Liver (tissue), 8 donors: ENCODE measurements at regions not wholly inside any gene's neighbourhood (a gene's known extent, or its start where the extent isn't known, plus 50 kb on each side); places are given as distances from the start of the nearest gene placed in this dataset.

Experiments
- DNase-seq: peaks from one replicate; pipeline ENCODE4 v3.0.0-alpha.2; 2017; ENCODE audit warnings: low spot score
- H3K27ac ChIP-seq, 2 donors: one replicate each; pipeline ENCODE4 v1.7.0; 2013; ENCODE audit warnings: inconsistent platforms in 2 of 2, low read length in 2 of 2, control low read depth in 1 of 2, low read depth in 1 of 2, mild to moderate bottlenecking in 1 of 2
- H3K27me3 ChIP-seq, 4 donors: one replicate each; pipeline versions ENCODE4 v1.6.1 to v1.7.0; 2013; ENCODE audit warnings: low read length in 3 of 4, inconsistent platforms in 1 of 4, mild to moderate bottlenecking in 1 of 4, moderate library complexity in 1 of 4; ENCODE audit not compliant: control insufficient read depth in 4 of 4, insufficient read depth in 4 of 4
- H3K36me3 ChIP-seq, 4 donors: one replicate each; pipeline versions ENCODE4 v1.6.1 to v1.7.0; 2013; ENCODE audit warnings: low read length in 3 of 4, mild to moderate bottlenecking in 3 of 4, low read depth in 1 of 4, moderate library complexity in 1 of 4; ENCODE audit not compliant: control insufficient read depth in 4 of 4, insufficient read depth in 3 of 4
- H3K4me1 ChIP-seq, 4 donors: one replicate each; pipeline versions ENCODE4 v1.6.1 to v1.7.0; 2013; ENCODE audit warnings: low read length in 3 of 4, mild to moderate bottlenecking in 3 of 4, moderate library complexity in 1 of 4; ENCODE audit not compliant: control insufficient read depth in 4 of 4, insufficient read depth in 4 of 4
- H3K4me3 ChIP-seq, 3 donors: one replicate each; pipeline versions ENCODE4 v1.6.1 to v1.7.0; 2013; ENCODE audit warnings: low read length in 3 of 3, control low read depth in 1 of 3, low read depth in 1 of 3, mild to moderate bottlenecking in 1 of 3
- H3K9ac ChIP-seq, 2 donors: one replicate each; pipeline ENCODE4 v1.7.0; 2013; ENCODE audit warnings: low read length in 2 of 2, mild to moderate bottlenecking in 2 of 2, moderate library complexity in 2 of 2, control low read depth in 1 of 2, low read depth in 1 of 2
- H3K9me3 ChIP-seq, 4 donors: one replicate each; pipeline versions ENCODE4 v1.6.1 to v1.7.0; 2013; ENCODE audit warnings: low read length in 3 of 4; ENCODE audit not compliant: control insufficient read depth in 4 of 4
- EGR1 ChIP-seq, 2 donors: IDR thresholded peaks; 2 replicates each; pipeline ENCODE4 v1.6.1; 2016 to 2018; ENCODE audit warnings: antibody characterized with exemption in 2 of 2, low read depth in 2 of 2
- FOXA1 ChIP-seq: IDR thresholded peaks from 2 replicates; pipeline ENCODE4 v1.6.1; 2016; ENCODE audit warnings: antibody characterized with exemption
- GABPA ChIP-seq, 2 donors: IDR thresholded peaks in 1 of 2; conservative IDR thresholded peaks in 1 of 2; 2 replicates each; pipeline ENCODE4 v1.6.1; 2016; ENCODE audit warnings: antibody characterized with exemption in 2 of 2, mild to moderate bottlenecking in 1 of 2, moderate library complexity in 1 of 2
- HNF4A ChIP-seq, 2 donors: conservative IDR thresholded peaks; 2 replicates each; pipeline ENCODE4 v1.6.1; 2016; ENCODE audit warnings: antibody characterized with exemption in 2 of 2, mild to moderate bottlenecking in 2 of 2
- HNF4G ChIP-seq: IDR thresholded peaks from 2 replicates; pipeline ENCODE4 v1.6.1; 2016; ENCODE audit warnings: antibody characterized with exemption
- JUND ChIP-seq, 2 donors: IDR thresholded peaks; 2 replicates each; pipeline ENCODE4 v1.6.1; 2016; ENCODE audit warnings: antibody characterized with exemption in 2 of 2
- NR2F2 ChIP-seq: IDR thresholded peaks from 2 replicates; pipeline ENCODE4 v1.6.1; 2016; ENCODE audit warnings: antibody characterized with exemption
- RAD21 ChIP-seq, 2 donors: IDR thresholded peaks; 2 replicates each; pipeline ENCODE4 v1.6.1; 2016; ENCODE audit warnings: antibody characterized with exemption in 2 of 2, mild to moderate bottlenecking in 2 of 2
- RXRA ChIP-seq, 2 donors: IDR thresholded peaks; 2 replicates each; pipeline ENCODE4 v1.6.1; 2017 to 2018; ENCODE audit warnings: antibody characterized with exemption in 2 of 2, mild to moderate bottlenecking in 1 of 2
- SP1 ChIP-seq: IDR thresholded peaks from 2 replicates; pipeline ENCODE4 v1.6.1; 2018; ENCODE audit warnings: antibody characterized with exemption, mild to moderate bottlenecking
- YY1 ChIP-seq: IDR thresholded peaks from 2 replicates; pipeline ENCODE4 v1.6.1; 2016; ENCODE audit warnings: antibody characterized with exemption, mild to moderate bottlenecking
- WGBS: extraction: QIAGEN DNeasy Blood & Tissue Kit; methylation state at CpG from one replicate; pipeline ENCODE4 v1.1.7; 2013; 5-methylcytosine and 5-hydroxymethylcytosine counted together
- TF ChIP-seq, protein P1 (sequence below): IDR thresholded peaks from 2 replicates; pipeline ENCODE4 v1.6.1; 2016; ENCODE audit warnings: antibody characterized with exemption, mild to moderate bottlenecking
- TF ChIP-seq, protein P2 (sequence below): IDR thresholded peaks from 2 replicates; pipeline ENCODE4 v1.6.1; 2016; ENCODE audit warnings: antibody characterized with exemption
- TF ChIP-seq, protein P3 (sequence below): fragments of 150-350 bp; IDR thresholded peaks from 2 replicates; pipeline ENCODE4 v1.5.1; 2017; ENCODE audit warnings: improper control_type of control experiment, low read depth, low read length; ENCODE audit not compliant: missing input control
- donor health status: healthy.
- donor health status: healthy.
- donor health status: healthy.
- donor health status: healthy.
- donor health status: healthy.

DNA sequence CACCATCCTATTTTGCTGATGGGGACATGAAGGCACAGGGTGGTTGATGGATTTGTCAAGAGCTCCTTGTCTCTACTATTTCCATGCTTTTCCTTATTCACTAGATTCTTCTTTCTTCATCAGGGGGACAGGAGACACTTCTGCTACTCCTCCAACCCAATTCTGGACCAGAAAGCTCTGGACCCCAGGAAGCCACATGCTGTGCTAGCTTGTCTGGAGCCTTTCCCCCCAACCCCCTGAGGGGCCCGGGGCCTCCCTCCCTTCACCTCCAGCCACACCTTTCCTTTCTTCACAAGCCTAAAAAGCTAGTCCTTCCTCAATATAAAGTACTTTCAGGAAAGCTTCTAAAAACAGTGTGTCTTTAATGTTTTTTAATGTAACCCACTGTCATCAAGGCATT lies 75.1 kb upstream of the CAPRIN2 start:
- H3K9ac ChIP-seq: no peak overlapping the region
- 73% methylated on average over 1 of the region's 1 CpG for WGBS
- H3K9me3 ChIP-seq: no peaks in the 10 kb centered on the region
- no peaks in the 10 kb centered on the region for H3K4me1 ChIP-seq
- TF ChIP-seq GABPA (IDR thresholded peaks at IDR 0.05 in 1 of 2, conservative IDR thresholded peaks at IDR 0.05 in 1 of 2): no peak
- no peak for TF ChIP-seq RXRA (IDR thresholded peaks at IDR 0.05)
- TF ChIP-seq YY1: no peak
- no peak for TF ChIP-seq SP1
- no peak for TF ChIP-seq FOXA1
- TF ChIP-seq HNF4G: no peak
- TF ChIP-seq JUND (IDR thresholded peaks at IDR 0.05): no peak
- TF ChIP-seq, protein P1, sequence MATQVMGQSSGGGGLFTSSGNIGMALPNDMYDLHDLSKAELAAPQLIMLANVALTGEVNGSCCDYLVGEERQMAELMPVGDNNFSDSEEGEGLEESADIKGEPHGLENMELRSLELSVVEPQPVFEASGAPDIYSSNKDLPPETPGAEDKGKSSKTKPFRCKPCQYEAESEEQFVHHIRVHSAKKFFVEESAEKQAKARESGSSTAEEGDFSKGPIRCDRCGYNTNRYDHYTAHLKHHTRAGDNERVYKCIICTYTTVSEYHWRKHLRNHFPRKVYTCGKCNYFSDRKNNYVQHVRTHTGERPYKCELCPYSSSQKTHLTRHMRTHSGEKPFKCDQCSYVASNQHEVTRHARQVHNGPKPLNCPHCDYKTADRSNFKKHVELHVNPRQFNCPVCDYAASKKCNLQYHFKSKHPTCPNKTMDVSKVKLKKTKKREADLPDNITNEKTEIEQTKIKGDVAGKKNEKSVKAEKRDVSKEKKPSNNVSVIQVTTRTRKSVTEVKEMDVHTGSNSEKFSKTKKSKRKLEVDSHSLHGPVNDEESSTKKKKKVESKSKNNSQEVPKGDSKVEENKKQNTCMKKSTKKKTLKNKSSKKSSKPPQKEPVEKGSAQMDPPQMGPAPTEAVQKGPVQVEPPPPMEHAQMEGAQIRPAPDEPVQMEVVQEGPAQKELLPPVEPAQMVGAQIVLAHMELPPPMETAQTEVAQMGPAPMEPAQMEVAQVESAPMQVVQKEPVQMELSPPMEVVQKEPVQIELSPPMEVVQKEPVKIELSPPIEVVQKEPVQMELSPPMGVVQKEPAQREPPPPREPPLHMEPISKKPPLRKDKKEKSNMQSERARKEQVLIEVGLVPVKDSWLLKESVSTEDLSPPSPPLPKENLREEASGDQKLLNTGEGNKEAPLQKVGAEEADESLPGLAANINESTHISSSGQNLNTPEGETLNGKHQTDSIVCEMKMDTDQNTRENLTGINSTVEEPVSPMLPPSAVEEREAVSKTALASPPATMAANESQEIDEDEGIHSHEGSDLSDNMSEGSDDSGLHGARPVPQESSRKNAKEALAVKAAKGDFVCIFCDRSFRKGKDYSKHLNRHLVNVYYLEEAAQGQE: no peak
- TF ChIP-seq RAD21 (IDR thresholded peaks at IDR 0.05): no peak
- TF ChIP-seq NR2F2: no peak
- no peak for TF ChIP-seq EGR1 (IDR thresholded peaks at IDR 0.05; ENCODE audit: low read depth in 2 of 2)
- TF ChIP-seq, protein P2, sequence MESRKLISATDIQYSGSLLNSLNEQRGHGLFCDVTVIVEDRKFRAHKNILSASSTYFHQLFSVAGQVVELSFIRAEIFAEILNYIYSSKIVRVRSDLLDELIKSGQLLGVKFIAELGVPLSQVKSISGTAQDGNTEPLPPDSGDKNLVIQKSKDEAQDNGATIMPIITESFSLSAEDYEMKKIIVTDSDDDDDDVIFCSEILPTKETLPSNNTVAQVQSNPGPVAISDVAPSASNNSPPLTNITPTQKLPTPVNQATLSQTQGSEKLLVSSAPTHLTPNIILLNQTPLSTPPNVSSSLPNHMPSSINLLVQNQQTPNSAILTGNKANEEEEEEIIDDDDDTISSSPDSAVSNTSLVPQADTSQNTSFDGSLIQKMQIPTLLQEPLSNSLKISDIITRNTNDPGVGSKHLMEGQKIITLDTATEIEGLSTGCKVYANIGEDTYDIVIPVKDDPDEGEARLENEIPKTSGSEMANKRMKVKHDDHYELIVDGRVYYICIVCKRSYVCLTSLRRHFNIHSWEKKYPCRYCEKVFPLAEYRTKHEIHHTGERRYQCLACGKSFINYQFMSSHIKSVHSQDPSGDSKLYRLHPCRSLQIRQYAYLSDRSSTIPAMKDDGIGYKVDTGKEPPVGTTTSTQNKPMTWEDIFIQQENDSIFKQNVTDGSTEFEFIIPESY: no peak
- no peak for DNase-seq
- no peaks in the 10 kb centered on the region for H3K36me3 ChIP-seq
- no peaks in the 10 kb centered on the region for H3K27me3 ChIP-seq
- H3K4me3 ChIP-seq: no peak overlapping the region
- no peak overlapping the region for H3K27ac ChIP-seq

DNA sequence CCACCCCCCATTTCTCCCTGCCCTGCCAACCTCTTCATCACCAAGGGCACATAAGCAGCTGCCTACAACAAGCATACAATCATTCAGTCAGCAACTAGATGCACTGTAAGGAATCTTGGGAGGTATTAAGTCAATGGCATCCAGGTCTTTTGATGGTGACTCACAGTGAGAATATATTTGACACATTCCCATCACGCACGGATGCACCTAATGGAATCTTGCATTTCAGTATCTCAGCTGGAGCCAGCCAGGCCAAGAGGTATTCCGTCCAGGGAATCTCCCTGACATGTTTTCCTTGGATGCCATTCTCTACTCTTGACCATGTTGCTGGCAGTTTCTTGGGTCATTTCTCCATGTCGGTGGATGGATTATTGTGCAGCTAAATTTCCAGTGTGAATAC lies 73.9 kb upstream of the CAPRIN2 start:
- Histone ChIP-seq H3K27ac (no peak overlapping the region), H3K9me3 (no peaks in the 10 kb centered on the region), H3K4me1 (peaks cover 0 to 2% (median under 1%) of the 10 kb centered on the region in 4 donors), H3K9ac (no peak overlapping the region), H3K4me3 (no peak overlapping the region), H3K36me3 (no peaks in the 10 kb centered on the region), H3K27me3 (no peaks in the 10 kb centered on the region)
- 92% methylated on average over 4 of the region's 4 CpGs for WGBS
- TF ChIP-seq HNF4G (no peak), RXRA (IDR thresholded peaks at IDR 0.05) (no peak), HNF4A (conservative IDR thresholded peaks at IDR 0.05) (no peak), RAD21 (IDR thresholded peaks at IDR 0.05) (no peak)
- TF ChIP-seq, protein P3, sequence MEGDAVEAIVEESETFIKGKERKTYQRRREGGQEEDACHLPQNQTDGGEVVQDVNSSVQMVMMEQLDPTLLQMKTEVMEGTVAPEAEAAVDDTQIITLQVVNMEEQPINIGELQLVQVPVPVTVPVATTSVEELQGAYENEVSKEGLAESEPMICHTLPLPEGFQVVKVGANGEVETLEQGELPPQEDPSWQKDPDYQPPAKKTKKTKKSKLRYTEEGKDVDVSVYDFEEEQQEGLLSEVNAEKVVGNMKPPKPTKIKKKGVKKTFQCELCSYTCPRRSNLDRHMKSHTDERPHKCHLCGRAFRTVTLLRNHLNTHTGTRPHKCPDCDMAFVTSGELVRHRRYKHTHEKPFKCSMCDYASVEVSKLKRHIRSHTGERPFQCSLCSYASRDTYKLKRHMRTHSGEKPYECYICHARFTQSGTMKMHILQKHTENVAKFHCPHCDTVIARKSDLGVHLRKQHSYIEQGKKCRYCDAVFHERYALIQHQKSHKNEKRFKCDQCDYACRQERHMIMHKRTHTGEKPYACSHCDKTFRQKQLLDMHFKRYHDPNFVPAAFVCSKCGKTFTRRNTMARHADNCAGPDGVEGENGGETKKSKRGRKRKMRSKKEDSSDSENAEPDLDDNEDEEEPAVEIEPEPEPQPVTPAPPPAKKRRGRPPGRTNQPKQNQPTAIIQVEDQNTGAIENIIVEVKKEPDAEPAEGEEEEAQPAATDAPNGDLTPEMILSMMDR: no peak
- DNase-seq: no peak
